GM23338 (cell line): ENCODE measurements at regions not wholly inside any gene's neighbourhood (a gene's known extent, or its start where the extent isn't known, plus 50 kb on each side); places are given as distances from the start of the nearest gene placed in this dataset.

Source experiments
- CREB1 ChIP-seq: fragments of 250-450 bp; sonication (Bioruptor Pico); IDR thresholded peaks from 2 replicates; pipeline ENCODE4 v1.5.0; 2020; ENCODE audit warnings: low read depth, mild to moderate bottlenecking, moderate library complexity
- CTCF ChIP-seq, 2 experiments: fragments of 200-600 bp in 1 of 2; sonication (generic) in 1 of 2; conservative IDR thresholded peaks; 2 replicates each; pipeline versions ENCODE4 v1.5.1 to v1.6.1; 2016 to 2017; ENCODE audit warnings: antibody characterized with exemption in 2 of 2, low read depth in 2 of 2, mild to moderate bottlenecking in 2 of 2, moderate library complexity in 1 of 2
- EZH2 ChIP-seq: fragments of 200-600 bp; sonication (generic); IDR thresholded peaks from one replicate; pipeline ENCODE4 v1.8.0; 2017; ENCODE audit warnings: antibody characterized with exemption, mild to moderate bottlenecking, low read depth; ENCODE audit not compliant: unreplicated experiment
- EZH2phosphoT487 ChIP-seq: fragments of 200-600 bp; sonication (generic); IDR thresholded peaks from one replicate; pipeline ENCODE4 v1.8.1; 2018; ENCODE audit warnings: antibody characterized with exemption; ENCODE audit not compliant: unreplicated experiment
- JUNB ChIP-seq: IDR thresholded peaks from one replicate; pipeline ENCODE4 v1.6.1; 2016; ENCODE audit warnings: antibody characterized with exemption; ENCODE audit not compliant: unreplicated experiment
- NANOG ChIP-seq: IDR thresholded peaks from 2 replicates; pipeline ENCODE4 v1.6.1; 2016; ENCODE audit warnings: antibody characterized with exemption, borderline replicate concordance
- POLR2AphosphoS5 ChIP-seq: IDR thresholded peaks from 2 replicates; pipeline ENCODE4 v1.6.1; 2016; ENCODE audit warnings: antibody characterized with exemption, low read depth
- STAT1 ChIP-seq: IDR thresholded peaks from one replicate; pipeline ENCODE4 v1.6.1; 2016; ENCODE audit warnings: antibody characterized with exemption; ENCODE audit not compliant: unreplicated experiment
- ZNF114 ChIP-seq: fragments of 250-450 bp; sonication (Bioruptor Pico); IDR thresholded peaks from 2 replicates; pipeline ENCODE4 v1.5.0; 2020; ENCODE audit warnings: mild to moderate bottlenecking, moderate library complexity
- ZNF331 ChIP-seq: fragments of 250-450 bp; sonication (Bioruptor Pico); IDR thresholded peaks from 2 replicates; pipeline ENCODE4 v1.5.0; 2020; ENCODE audit warnings: low read depth, mild to moderate bottlenecking, moderate library complexity
- TF ChIP-seq, protein P1 (sequence below): IDR thresholded peaks from one replicate; pipeline ENCODE4 v1.6.1; 2018; ENCODE audit warnings: antibody characterized with exemption; ENCODE audit not compliant: unreplicated experiment
- TF ChIP-seq, protein P2 (sequence below): IDR thresholded peaks from 2 replicates; pipeline ENCODE4 v1.6.1; 2016; ENCODE audit warnings: antibody characterized with exemption

DNA sequence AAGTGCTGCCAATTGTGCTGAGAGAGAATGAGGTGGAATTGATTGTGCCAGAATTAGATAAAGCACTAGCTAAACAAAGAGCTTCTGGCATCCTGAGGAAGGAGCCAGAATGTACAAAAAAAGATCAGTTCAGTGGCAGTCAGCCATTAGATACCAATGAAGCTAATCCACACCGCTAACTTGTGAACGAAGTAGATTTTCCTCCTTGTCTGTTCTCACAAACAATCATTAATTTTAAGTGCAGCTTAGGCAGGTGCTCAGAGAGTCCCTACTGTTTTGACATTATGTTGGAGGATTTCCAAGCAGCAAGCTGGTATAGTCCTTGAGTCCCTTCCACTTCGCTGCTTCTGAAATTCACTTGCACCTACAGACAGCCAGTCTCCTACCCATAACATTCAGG is 617.4 kb downstream of the CENPC start:
- TF ChIP-seq CTCF (conservative IDR thresholded peaks at IDR 0.05; ENCODE audit: low read depth in 2 of 2) (no peak), NANOG (no peak), EZH2 (no peak), POLR2AphosphoS5 (no peak), EZH2phosphoT487 (no peak), ZNF114 (no peak), CREB1 (CRISPR knock-in tag) (no peak), STAT1 (no peak), JUNB (no peak), ZNF331 (CRISPR knock-in tag) (no peak)
- TF ChIP-seq, protein P1, sequence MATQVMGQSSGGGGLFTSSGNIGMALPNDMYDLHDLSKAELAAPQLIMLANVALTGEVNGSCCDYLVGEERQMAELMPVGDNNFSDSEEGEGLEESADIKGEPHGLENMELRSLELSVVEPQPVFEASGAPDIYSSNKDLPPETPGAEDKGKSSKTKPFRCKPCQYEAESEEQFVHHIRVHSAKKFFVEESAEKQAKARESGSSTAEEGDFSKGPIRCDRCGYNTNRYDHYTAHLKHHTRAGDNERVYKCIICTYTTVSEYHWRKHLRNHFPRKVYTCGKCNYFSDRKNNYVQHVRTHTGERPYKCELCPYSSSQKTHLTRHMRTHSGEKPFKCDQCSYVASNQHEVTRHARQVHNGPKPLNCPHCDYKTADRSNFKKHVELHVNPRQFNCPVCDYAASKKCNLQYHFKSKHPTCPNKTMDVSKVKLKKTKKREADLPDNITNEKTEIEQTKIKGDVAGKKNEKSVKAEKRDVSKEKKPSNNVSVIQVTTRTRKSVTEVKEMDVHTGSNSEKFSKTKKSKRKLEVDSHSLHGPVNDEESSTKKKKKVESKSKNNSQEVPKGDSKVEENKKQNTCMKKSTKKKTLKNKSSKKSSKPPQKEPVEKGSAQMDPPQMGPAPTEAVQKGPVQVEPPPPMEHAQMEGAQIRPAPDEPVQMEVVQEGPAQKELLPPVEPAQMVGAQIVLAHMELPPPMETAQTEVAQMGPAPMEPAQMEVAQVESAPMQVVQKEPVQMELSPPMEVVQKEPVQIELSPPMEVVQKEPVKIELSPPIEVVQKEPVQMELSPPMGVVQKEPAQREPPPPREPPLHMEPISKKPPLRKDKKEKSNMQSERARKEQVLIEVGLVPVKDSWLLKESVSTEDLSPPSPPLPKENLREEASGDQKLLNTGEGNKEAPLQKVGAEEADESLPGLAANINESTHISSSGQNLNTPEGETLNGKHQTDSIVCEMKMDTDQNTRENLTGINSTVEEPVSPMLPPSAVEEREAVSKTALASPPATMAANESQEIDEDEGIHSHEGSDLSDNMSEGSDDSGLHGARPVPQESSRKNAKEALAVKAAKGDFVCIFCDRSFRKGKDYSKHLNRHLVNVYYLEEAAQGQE = no peak
- TF ChIP-seq, protein P2, sequence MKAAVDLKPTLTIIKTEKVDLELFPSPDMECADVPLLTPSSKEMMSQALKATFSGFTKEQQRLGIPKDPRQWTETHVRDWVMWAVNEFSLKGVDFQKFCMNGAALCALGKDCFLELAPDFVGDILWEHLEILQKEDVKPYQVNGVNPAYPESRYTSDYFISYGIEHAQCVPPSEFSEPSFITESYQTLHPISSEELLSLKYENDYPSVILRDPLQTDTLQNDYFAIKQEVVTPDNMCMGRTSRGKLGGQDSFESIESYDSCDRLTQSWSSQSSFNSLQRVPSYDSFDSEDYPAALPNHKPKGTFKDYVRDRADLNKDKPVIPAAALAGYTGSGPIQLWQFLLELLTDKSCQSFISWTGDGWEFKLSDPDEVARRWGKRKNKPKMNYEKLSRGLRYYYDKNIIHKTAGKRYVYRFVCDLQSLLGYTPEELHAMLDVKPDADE = no peak
